ENCODE measurements at regions not wholly inside any gene's neighbourhood (a gene's known extent, or its start where the extent isn't known, plus 50 kb on each side); places are given as distances from the start of the nearest gene placed in this dataset.

DNA sequence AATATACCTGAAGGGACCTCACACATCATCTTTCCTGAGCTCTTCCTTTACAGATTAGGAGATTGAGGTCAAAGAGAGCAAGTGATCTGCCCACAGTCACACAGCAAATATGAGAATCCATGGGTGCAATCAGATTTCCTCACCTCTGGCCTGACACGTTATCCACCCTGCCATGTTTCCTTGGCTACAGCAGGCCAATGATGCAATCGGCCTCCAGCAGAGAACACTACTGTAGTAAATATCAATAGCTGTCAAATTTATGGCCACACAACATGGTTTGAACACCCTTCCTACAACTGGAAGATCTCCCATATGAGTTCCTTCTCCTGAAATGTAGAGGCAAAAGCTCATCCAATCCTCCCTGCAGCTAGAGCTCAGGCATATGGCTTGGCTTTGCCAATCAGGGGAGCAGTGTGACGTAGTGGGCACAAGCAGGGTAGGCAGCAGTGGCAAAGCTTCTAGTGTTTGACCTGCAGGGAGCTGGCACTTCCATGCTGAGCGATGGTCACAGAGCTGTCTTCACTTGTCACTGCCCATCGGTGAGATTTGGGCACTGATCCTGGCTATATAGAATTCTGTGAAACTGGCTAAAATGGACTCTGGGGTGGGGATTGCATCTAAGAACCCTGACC, 271.3 kb downstream of the TJP1 start:
- Histone ChIP-seq H3K27ac (ENCODE audit: low read depth, low read length) (no peak overlapping the region), H3K27me3 (ENCODE audit: control insufficient read depth, insufficient read depth, low read length) (peaks cover 3% of the 10 kb centered on the region), H3K9me3 (ENCODE audit: control insufficient read depth, insufficient read depth, low read length) (no peaks in the 10 kb centered on the region), H3K4me3 (ENCODE audit: low read depth, low read length) (no peak overlapping the region)
- ChIA-PET POLR2A (no interaction called here), CTCF (interaction anchor here (0.5 kb wide), 1 partner anchor 18 kb away, joined by 5 read pairs; no protein-coding TSS in a partner anchor)
- TF ChIP-seq, protein P1, sequence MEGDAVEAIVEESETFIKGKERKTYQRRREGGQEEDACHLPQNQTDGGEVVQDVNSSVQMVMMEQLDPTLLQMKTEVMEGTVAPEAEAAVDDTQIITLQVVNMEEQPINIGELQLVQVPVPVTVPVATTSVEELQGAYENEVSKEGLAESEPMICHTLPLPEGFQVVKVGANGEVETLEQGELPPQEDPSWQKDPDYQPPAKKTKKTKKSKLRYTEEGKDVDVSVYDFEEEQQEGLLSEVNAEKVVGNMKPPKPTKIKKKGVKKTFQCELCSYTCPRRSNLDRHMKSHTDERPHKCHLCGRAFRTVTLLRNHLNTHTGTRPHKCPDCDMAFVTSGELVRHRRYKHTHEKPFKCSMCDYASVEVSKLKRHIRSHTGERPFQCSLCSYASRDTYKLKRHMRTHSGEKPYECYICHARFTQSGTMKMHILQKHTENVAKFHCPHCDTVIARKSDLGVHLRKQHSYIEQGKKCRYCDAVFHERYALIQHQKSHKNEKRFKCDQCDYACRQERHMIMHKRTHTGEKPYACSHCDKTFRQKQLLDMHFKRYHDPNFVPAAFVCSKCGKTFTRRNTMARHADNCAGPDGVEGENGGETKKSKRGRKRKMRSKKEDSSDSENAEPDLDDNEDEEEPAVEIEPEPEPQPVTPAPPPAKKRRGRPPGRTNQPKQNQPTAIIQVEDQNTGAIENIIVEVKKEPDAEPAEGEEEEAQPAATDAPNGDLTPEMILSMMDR (IDR thresholded peaks at IDR 0.05; ENCODE audit: low read depth, low read length): no peak
- no peak for DNase-seq (ENCODE audit: low read depth, low spot score)

GRCh38 chr15:29548006-29548405, 274.3 kb downstream of the TJP1 start:
- POLR2A ChIA-PET: no interaction called here

GRCh38 chr15:29544513-29545128, 275.0 kb upstream of the NSMCE3 start:
- ChIA-PET CTCF (no interaction called here), POLR2A (no interaction called here)
- Histone ChIP-seq H3K27me3 (ENCODE audit: control insufficient read depth, insufficient read depth, low read length) (peaks cover 6% of the 10 kb centered on the region), H3K9me3 (ENCODE audit: control insufficient read depth, insufficient read depth, low read length) (no peaks in the 10 kb centered on the region), H3K27ac (ENCODE audit: low read depth, low read length) (no peak overlapping the region), H3K4me3 (ENCODE audit: low read depth, low read length) (no peak overlapping the region)
- TF ChIP-seq, protein P1 (IDR thresholded peaks at IDR 0.05; ENCODE audit: low read depth, low read length): no peak
- no peak for DNase-seq (ENCODE audit: low read depth, low spot score)

More at GRCh38 chr15:29548006-29548405, 274.3 kb downstream of the TJP1 start:
- Histone ChIP-seq H3K9me3 (ENCODE audit: control insufficient read depth, insufficient read depth, low read length) (no peaks in the 10 kb centered on the region), H3K27me3 (ENCODE audit: control insufficient read depth, insufficient read depth, low read length) (peaks cover 6% of the 10 kb centered on the region), H3K4me3 (ENCODE audit: low read depth, low read length) (no peak overlapping the region), H3K27ac (ENCODE audit: low read depth, low read length) (no peak overlapping the region)
- TF ChIP-seq, protein P1 (IDR thresholded peaks at IDR 0.05; ENCODE audit: low read depth, low read length): no peak
- DNase-seq (ENCODE audit: low read depth, low spot score): no peak
- CTCF ChIA-PET: no interaction called here

DNA sequence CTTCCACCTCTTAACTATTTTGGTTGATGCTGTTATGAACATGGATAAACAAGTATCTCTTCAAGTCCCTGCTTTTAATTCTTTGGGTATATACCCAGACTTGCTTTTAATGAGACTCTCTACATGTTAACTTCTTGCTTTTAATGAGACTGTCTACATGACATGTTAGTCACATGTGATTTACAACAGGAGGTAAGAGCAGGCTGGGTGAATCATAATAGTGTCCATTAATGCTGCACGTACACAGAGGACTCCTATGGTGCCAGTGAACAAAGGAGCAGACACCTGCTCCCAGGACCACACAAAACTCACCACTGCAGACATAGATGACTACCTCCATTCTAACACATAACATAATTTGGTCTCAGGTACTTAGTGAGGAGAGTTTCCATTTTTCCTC, 273.4 kb upstream of the NSMCE3 start:
- Histone ChIP-seq H3K4me3 (ENCODE audit: low read depth, low read length) (no peak overlapping the region), H3K9me3 (ENCODE audit: control insufficient read depth, insufficient read depth, low read length) (no peaks in the 10 kb centered on the region), H3K27ac (ENCODE audit: low read depth, low read length) (no peak overlapping the region), H3K27me3 (ENCODE audit: control insufficient read depth, insufficient read depth, low read length) (peaks cover 7% of the 10 kb centered on the region)
- ChIA-PET CTCF (no interaction called here), POLR2A (no interaction called here)
- TF ChIP-seq, protein P1 (IDR thresholded peaks at IDR 0.05; ENCODE audit: low read depth, low read length): no peak
- no peak for DNase-seq (ENCODE audit: low read depth, low spot score)

- ChIA-PET POLR2A (no interaction called here), CTCF (no interaction called here)
- Histone ChIP-seq H3K27me3 (ENCODE audit: control insufficient read depth, insufficient read depth, low read length) (peaks cover 8% of the 10 kb centered on the region), H3K27ac (ENCODE audit: low read depth, low read length) (no peak overlapping the region), H3K9me3 (ENCODE audit: control insufficient read depth, insufficient read depth, low read length) (no peaks in the 10 kb centered on the region), H3K4me3 (ENCODE audit: low read depth, low read length) (no peak overlapping the region)
- DNase-seq (ENCODE audit: low read depth, low spot score): no peak
- TF ChIP-seq, protein P1 (IDR thresholded peaks at IDR 0.05; ENCODE audit: low read depth, low read length): no peak
Measured at GRCh38 chr15:29541309-29541708, 271.7 kb upstream of the NSMCE3 start.
